Mammary epithelial cell (primary cell): ENCODE measurements at regions not wholly inside any gene's neighbourhood (a gene's known extent, or its start where the extent isn't known, plus 50 kb on each side); places are given as distances from the start of the nearest gene placed in this dataset.
"Not testable (repeated sequence)": the region's sequence is repeated elsewhere in the genome, so short reads cannot be mapped to it uniquely, and the experiment has no call there.

ENCODE experiments used
- CTCF ChIP-seq, 2 donors: IDR thresholded peaks in 1 of 2; conservative IDR thresholded peaks in 1 of 2; 2 replicates each; pipeline ENCODE4 v1.5.1; 2011 to 2012; ENCODE audit warnings: inconsistent platforms in 2 of 2, low read length in 2 of 2, mild to moderate bottlenecking in 2 of 2, control low read depth in 1 of 2, low read depth in 1 of 2; ENCODE audit not compliant: insufficient read depth in 1 of 2; ENCODE audit errors: extremely low read depth in 1 of 2
- EZH2 ChIP-seq: IDR thresholded peaks from 2 replicates; pipeline ENCODE4 v1.6.1; 2012; ENCODE audit warnings: low read length, inconsistent platforms, borderline replicate concordance

GRCh38 chr12:9395220-9395619, 187.0 kb upstream of the PZP start:
- TF ChIP-seq CTCF (conservative IDR thresholded peaks at IDR 0.05 in 1 of 2, IDR thresholded peaks at IDR 0.05 in 1 of 2; ENCODE audit: extremely low read depth in 1 of 2, insufficient read depth in 1 of 2, low read depth in 1 of 2, low read length in 2 of 2); EZH2: not testable (repeated sequence)
